Gastrocnemius medialis (tissue), 4 donors: ENCODE measurements at regions not wholly inside any gene's neighbourhood (a gene's known extent, or its start where the extent isn't known, plus 50 kb on each side); places are given as distances from the start of the nearest gene placed in this dataset.

Experiments
- ATAC-seq, 2 donors: fragments of 150-250 bp; one replicate each; pipeline ENCODE4 v1.9.1; 2016
- DNase-seq, 2 donors: peaks; one replicate each; pipeline ENCODE4 v3.0.0-alpha.2; 2019
- H3K27ac ChIP-seq, 4 donors: fragments of 200-600 bp; sonication (generic); 1 replicate in 1 of 4; 2 replicates in 3 of 4; pipeline ENCODE4 v1.5.1; 2016 to 2018; ENCODE audit warnings: mild to moderate bottlenecking in 2 of 4, moderate library complexity in 1 of 4
- H3K27me3 ChIP-seq, 3 donors: fragments of 200-600 bp; sonication (generic) in 2 of 3; 1 replicate in 1 of 3; 2 replicates in 2 of 3; pipeline versions ENCODE4 v1.5.1 to v1.6.0; 2016 to 2019; ENCODE audit warnings: mild to moderate bottlenecking in 1 of 3, moderate library complexity in 1 of 3
- H3K36me3 ChIP-seq, 2 donors: fragments of 200-600 bp; sonication (generic) in 1 of 2; one replicate each; pipeline ENCODE4 v1.5.1; 2017 to 2018
- H3K4me1 ChIP-seq, 2 donors: fragments of 200-600 bp; sonication (generic) in 1 of 2; one replicate each; pipeline ENCODE4 v1.5.1; 2016 to 2017; ENCODE audit warnings: mild to moderate bottlenecking in 2 of 2
- H3K4me3 ChIP-seq, 4 donors: fragments of 200-600 bp; sonication (generic) in 3 of 4; 1 replicate in 1 of 4; 2 replicates in 3 of 4; pipeline ENCODE4 v1.5.1; 2016 to 2019; ENCODE audit warnings: mild to moderate bottlenecking in 2 of 4
- H3K9me3 ChIP-seq, 3 donors: fragments of 200-600 bp; sonication (generic) in 2 of 3; 1 replicate in 1 of 3; 2 replicates in 2 of 3; pipeline ENCODE4 v1.5.1; 2016 to 2019
- POLR2A ChIP-seq, 2 donors: fragments of 450-650 bp; IDR thresholded peaks; one replicate each; pipeline ENCODE4 v1.6.1; 2017; ENCODE audit warnings: antibody characterized with exemption in 2 of 2, mild to moderate bottlenecking in 2 of 2, moderate library complexity in 2 of 2
- in situ Hi-C, 4 donors: fragments of 200-750 bp; cut with MboI; loops; one replicate each; pipeline versions ENCODE4 v1.15.0 to v1.8.0; 2017; ENCODE audit warnings: low sequenced_read_pairs in 4 of 4
- intact Hi-C: fragments of 100-400 bp; cut with DNase I; formaldehyde crosslinking; loops from one replicate; pipeline ENCODE4 v1.15.1; 2023; ENCODE audit warnings: low total_unique reads
- TF ChIP-seq, protein P1 (sequence below), 5 experiments: fragments of 450-650 bp in 3 of 5; fragments of 200-600 bp in 2 of 5; sonication (generic) in 2 of 5; IDR thresholded peaks in 4 of 5; conservative IDR thresholded peaks in 1 of 5; 1 replicate in 4 of 5; 2 replicates in 1 of 5; pipeline ENCODE4 v1.5.1; 2016 to 2019; ENCODE audit warnings: antibody characterized with exemption in 5 of 5, mild to moderate bottlenecking in 3 of 5, moderate library complexity in 3 of 5

DNA sequence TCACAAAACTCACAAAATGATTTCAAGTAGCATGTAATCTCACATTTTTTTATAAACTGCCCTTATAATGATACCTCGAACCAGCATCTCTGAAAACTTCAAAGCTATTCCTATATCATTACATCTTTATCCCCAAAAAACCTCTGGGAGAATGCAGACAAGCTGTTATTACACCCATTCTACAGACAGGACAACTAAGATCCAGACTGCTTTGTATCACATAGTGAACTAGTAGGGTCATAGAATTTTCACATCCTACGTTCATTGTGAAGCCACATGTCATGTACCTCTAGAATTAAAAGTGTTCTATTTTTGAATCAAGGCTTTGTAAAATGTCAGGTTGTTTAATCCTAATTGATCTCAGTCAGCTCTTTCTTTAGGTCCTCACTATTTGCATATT lies 98.7 kb upstream of the RAP2B start:
- Histone ChIP-seq H3K4me1 (no peaks in the 10 kb centered on the region), H3K27ac (no peak overlapping the region), H3K4me3 (no peak overlapping the region), H3K27me3 (no peaks in the 10 kb centered on the region), H3K36me3 (no peaks in the 10 kb centered on the region), H3K9me3 (no peaks in the 10 kb centered on the region)
- intact Hi-C loops (no loop called here), in situ Hi-C loops (no loop called here)
- TF ChIP-seq POLR2A (IDR thresholded peaks at IDR 0.05): no peak
- TF ChIP-seq, protein P1, sequence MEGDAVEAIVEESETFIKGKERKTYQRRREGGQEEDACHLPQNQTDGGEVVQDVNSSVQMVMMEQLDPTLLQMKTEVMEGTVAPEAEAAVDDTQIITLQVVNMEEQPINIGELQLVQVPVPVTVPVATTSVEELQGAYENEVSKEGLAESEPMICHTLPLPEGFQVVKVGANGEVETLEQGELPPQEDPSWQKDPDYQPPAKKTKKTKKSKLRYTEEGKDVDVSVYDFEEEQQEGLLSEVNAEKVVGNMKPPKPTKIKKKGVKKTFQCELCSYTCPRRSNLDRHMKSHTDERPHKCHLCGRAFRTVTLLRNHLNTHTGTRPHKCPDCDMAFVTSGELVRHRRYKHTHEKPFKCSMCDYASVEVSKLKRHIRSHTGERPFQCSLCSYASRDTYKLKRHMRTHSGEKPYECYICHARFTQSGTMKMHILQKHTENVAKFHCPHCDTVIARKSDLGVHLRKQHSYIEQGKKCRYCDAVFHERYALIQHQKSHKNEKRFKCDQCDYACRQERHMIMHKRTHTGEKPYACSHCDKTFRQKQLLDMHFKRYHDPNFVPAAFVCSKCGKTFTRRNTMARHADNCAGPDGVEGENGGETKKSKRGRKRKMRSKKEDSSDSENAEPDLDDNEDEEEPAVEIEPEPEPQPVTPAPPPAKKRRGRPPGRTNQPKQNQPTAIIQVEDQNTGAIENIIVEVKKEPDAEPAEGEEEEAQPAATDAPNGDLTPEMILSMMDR (IDR thresholded peaks at IDR 0.05 in 4 of 5, conservative IDR thresholded peaks at IDR 0.05 in 1 of 5): no peak
- DNase-seq (no peak), ATAC-seq (no peak)

DNA sequence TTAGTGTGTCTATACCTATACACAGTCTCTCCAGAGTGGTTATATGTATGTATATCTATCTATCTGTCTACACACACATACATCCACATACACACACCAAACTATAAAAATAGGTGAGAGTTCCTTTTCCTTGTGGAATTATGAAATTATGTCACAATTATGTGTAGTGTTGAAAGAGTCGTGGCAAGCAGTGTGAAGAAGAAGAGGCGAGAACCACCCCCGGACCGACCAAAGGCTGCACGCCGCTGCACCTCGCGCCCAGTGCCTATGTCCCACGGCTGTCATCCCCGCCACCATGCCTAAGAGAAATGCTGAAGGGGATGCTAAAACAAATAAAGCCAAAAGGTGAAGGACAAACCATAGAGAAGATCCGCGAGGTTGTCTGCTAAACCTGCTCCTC lies 95.0 kb upstream of the RAP2B start:
- Histone ChIP-seq H3K36me3 (no peaks in the 10 kb centered on the region), H3K4me1 (no peaks in the 10 kb centered on the region), H3K9me3 (no peaks in the 10 kb centered on the region), H3K27ac (no peak overlapping the region), H3K27me3 (no peaks in the 10 kb centered on the region), H3K4me3 (no peak overlapping the region)
- DNase-seq (no peak), ATAC-seq (no peak)
- intact Hi-C loops (no loop called here), in situ Hi-C loops (no loop called here)
- TF ChIP-seq, protein P1 (IDR thresholded peaks at IDR 0.05 in 4 of 5, conservative IDR thresholded peaks at IDR 0.05 in 1 of 5): no peak
- no peak for TF ChIP-seq POLR2A (IDR thresholded peaks at IDR 0.05)

DNA sequence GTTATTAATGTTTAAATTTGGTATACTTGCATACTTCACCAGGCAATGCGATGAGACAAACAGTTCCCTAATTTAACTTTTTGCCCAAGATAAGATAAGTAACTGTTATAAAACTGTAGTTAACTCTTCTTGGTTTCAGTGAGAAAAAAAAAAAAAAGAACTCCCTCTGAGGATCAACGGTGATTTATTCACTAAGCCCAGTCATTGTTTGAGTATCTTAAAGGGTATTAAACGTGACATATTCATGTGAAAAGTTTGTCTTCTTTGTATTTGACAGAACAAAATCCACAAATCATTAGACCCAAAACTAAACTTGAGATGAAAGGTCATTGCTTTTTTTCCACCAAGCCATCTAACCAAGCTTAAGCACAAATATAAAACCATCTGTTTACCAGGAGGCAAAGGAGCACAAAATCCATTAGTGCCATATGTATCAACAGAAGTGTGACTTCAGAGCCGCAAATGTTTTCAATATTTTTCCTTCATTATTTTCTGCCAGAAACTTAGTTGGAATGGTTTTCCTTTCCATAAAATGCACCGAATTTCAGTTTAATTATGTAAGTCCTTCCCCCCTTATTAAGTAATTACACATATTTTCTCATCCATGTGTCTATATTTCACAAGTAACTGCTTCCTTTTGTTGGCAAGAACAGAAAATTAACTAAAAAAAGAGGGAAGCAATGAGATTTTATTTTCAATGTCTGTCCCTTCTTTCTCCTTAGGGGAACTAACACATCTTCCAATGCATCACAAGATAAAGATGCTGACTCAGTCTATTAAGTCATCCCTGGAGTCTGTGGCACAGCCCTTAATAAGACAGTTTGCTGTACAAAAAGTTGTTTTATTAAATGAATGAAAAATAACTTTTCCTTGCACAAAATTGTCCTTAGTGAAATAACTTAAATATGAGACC lies 92.2 kb upstream of the RAP2B start:
- DNase-seq (no peak), ATAC-seq (no peak)
- no peaks in the 10 kb centered on the region for H3K9me3 ChIP-seq
- in situ Hi-C loops: no loop called here
- no peak overlapping the region for H3K27ac ChIP-seq
- TF ChIP-seq POLR2A (IDR thresholded peaks at IDR 0.05): no peak
- TF ChIP-seq, protein P1 (IDR thresholded peaks at IDR 0.05 in 4 of 5, conservative IDR thresholded peaks at IDR 0.05 in 1 of 5): no peak
- no peaks in the 10 kb centered on the region for H3K27me3 ChIP-seq
- H3K4me3 ChIP-seq: no peak overlapping the region
- no peaks in the 10 kb centered on the region for H3K36me3 ChIP-seq
- H3K4me1 ChIP-seq: no peaks in the 10 kb centered on the region
- intact Hi-C loops: no loop called here

DNA sequence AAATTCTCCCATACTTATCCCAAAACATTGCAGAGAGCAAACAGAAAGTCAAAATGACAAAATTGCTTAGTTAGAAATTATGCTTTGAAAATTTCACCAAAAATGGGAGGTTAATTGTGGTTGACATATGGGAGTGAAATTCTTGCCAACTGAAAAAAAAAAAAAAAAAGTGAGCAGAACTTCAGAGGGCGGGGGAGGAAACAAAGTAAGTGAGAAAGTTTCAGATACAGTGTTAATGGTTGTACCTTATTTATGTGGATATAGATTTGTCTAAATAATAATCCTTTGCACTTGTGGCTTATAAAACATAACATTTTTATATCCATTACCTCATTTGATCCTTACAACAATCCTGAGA lies 91.5 kb upstream of the RAP2B start:
- in situ Hi-C loops: no loop called here
- H3K36me3 ChIP-seq: no peaks in the 10 kb centered on the region
- intact Hi-C loops: no loop called here
- H3K27me3 ChIP-seq: no peaks in the 10 kb centered on the region
- DNase-seq (no peak), ATAC-seq (no peak)
- H3K4me3 ChIP-seq: no peak overlapping the region
- H3K27ac ChIP-seq: no peak overlapping the region
- H3K4me1 ChIP-seq: no peaks in the 10 kb centered on the region
- TF ChIP-seq POLR2A (IDR thresholded peaks at IDR 0.05): no peak
- TF ChIP-seq, protein P1 (IDR thresholded peaks at IDR 0.05 in 4 of 5, conservative IDR thresholded peaks at IDR 0.05 in 1 of 5): no peak
- no peaks in the 10 kb centered on the region for H3K9me3 ChIP-seq
